H1 (cell line): ENCODE measurements at regions not wholly inside any gene's neighbourhood (a gene's known extent, or its start where the extent isn't known, plus 50 kb on each side); places are given as distances from the start of the nearest gene placed in this dataset.

ENCODE experiments used
- CTCF ChIA-PET: fragments of 300-600 bp; sonication (Branson Sonifier 250); formaldehyde crosslinking; loops from one replicate; lab custom pipeline; 2021; ENCODE audit not compliant: partially characterized antibody; lab: Charles Lee
- POLR2A ChIA-PET: fragments of 300-600 bp; sonication (Branson Sonifier 250); formaldehyde crosslinking; loops from one replicate; lab custom pipeline; 2021; ENCODE audit warnings: inconsistent platforms; ENCODE audit not compliant: partially characterized antibody; lab: Charles Lee
- DNase-seq, 2 experiments: peaks; one replicate each; pipeline versions ENCODE4 v3.0.0 to v3.0.0-alpha.2; 2010 to 2022; ENCODE audit warnings: low spot score in 2 of 2, low read depth in 1 of 2, mixed read lengths in 1 of 2
- FAIRE-seq: peaks from 2 replicates; lab custom pipeline; 2011; peaks lifted over from hg19 to GRCh38; lab: Jason Lieb, UNC
- H2AFZ ChIP-seq: 2 replicates; pipeline ENCODE4 v1.8.1; 2012; ENCODE audit warnings: low read length, inconsistent platforms
- H2AK5ac ChIP-seq: 2 replicates; pipeline ENCODE4 v1.6.1; 2013; ENCODE audit warnings: low read depth, low read length
- H2BK120ac ChIP-seq: replicated peaks from 2 replicates; pipeline ENCODE3; 2013; ENCODE audit warnings: low read depth, low read length, inconsistent platforms
- H2BK12ac ChIP-seq: 2 replicates; pipeline ENCODE4 v1.6.1; 2013; ENCODE audit warnings: low read depth, low read length
- H2BK15ac ChIP-seq: 2 replicates; pipeline ENCODE4 v1.6.1; 2013; ENCODE audit warnings: low read length
- H2BK20ac ChIP-seq: 2 replicates; pipeline ENCODE4 v1.6.1; 2013; ENCODE audit warnings: low read length
- H2BK5ac ChIP-seq: 2 replicates; pipeline ENCODE4 v1.6.1; 2013; ENCODE audit warnings: low read depth, low read length
- H3K14ac ChIP-seq: 2 replicates; pipeline ENCODE4 v1.6.1; 2013; ENCODE audit warnings: inconsistent platforms; ENCODE audit not compliant: insufficient read length
- H3K18ac ChIP-seq: 2 replicates; pipeline ENCODE4 v1.6.1; 2013; ENCODE audit warnings: low read length; ENCODE audit errors: extremely low read depth
- H3K23ac ChIP-seq: 2 replicates; pipeline ENCODE4 v1.6.1; 2013; ENCODE audit warnings: inconsistent platforms; ENCODE audit not compliant: insufficient read length
- H3K23me2 ChIP-seq: 2 replicates; pipeline ENCODE4 v1.6.1; 2013; ENCODE audit warnings: low read depth, low read length
- H3K27ac ChIP-seq: 2 replicates; pipeline ENCODE4 v1.6.1; 2011; ENCODE audit warnings: low read depth, low read length, inconsistent platforms
- H3K27me3 ChIP-seq, 4 experiments: replicated peaks in 1 of 4; 1 replicate in 1 of 4; 2 replicates in 3 of 4; pipeline versions ENCODE4 v1.6.1 to v1.8.1; 2011 to 2013; ENCODE audit warnings: low read length in 3 of 4, mild to moderate bottlenecking in 3 of 4, inconsistent platforms in 2 of 4, mixed read lengths in 2 of 4, moderate library complexity in 1 of 4; ENCODE audit not compliant: control insufficient read depth in 3 of 4, insufficient read depth in 3 of 4; ENCODE audit errors: extremely low read depth in 1 of 4
- H3K36me3 ChIP-seq, 4 experiments: 2 replicates each; pipeline versions ENCODE4 v1.6.1 to v1.8.1; 2011 to 2013; ENCODE audit warnings: mild to moderate bottlenecking in 4 of 4, low read length in 3 of 4, moderate library complexity in 2 of 4, control low read depth in 1 of 4, inconsistent platforms in 1 of 4; ENCODE audit not compliant: insufficient read depth in 4 of 4, control insufficient read depth in 2 of 4
- H3K4ac ChIP-seq: replicated peaks from 2 replicates; pipeline ENCODE3; 2013; ENCODE audit warnings: low read length, low read depth, mixed read lengths, inconsistent platforms; ENCODE audit not compliant: insufficient read length
- H3K4me1 ChIP-seq, 4 experiments: replicated peaks in 1 of 4; 1 replicate in 1 of 4; 2 replicates in 3 of 4; pipeline versions ENCODE4 v1.6.1 to v1.8.1; 2011 to 2013; ENCODE audit warnings: low read length in 3 of 4, inconsistent platforms in 2 of 4, mixed read lengths in 1 of 4; ENCODE audit not compliant: insufficient read depth in 4 of 4, control insufficient read depth in 3 of 4
- H3K4me2 ChIP-seq, 2 experiments: 2 replicates each; pipeline versions ENCODE4 v1.6.1 to v1.8.1; 2011 to 2013; ENCODE audit warnings: low read depth in 2 of 2, low read length in 2 of 2, control low read depth in 1 of 2, inconsistent platforms in 1 of 2, mild to moderate bottlenecking in 1 of 2; ENCODE audit not compliant: insufficient read depth in 1 of 2
- H3K4me3 ChIP-seq, 4 experiments: fragments of 200-600, 300-600 bp in 1 of 4; sonication (generic), shearing (Covaris generic), sonication (Bioruptor Twin) in 1 of 4; 2 replicates each; pipeline versions ENCODE4 v1.5.1 to v1.8.1; 2011 to 2016; ENCODE audit warnings: low read length in 4 of 4, low read depth in 3 of 4, control low read depth in 2 of 4, inconsistent platforms in 2 of 4, mild to moderate bottlenecking in 2 of 4, mixed read lengths in 1 of 4, moderate library complexity in 1 of 4; ENCODE audit not compliant: insufficient read depth in 2 of 4; ENCODE audit errors: extremely low read depth in 1 of 4
- H3K56ac ChIP-seq: replicated peaks from 2 replicates; pipeline ENCODE3; 2013; ENCODE audit warnings: low read depth, mild to moderate bottlenecking, mixed read lengths, low read length, inconsistent platforms; ENCODE audit not compliant: insufficient read length
- H3K79me1 ChIP-seq: 2 replicates; pipeline ENCODE4 v1.6.1; 2013; ENCODE audit warnings: low read depth, low read length, control low read depth
- H3K79me2 ChIP-seq, 2 experiments: 2 replicates each; pipeline versions ENCODE4 v1.6.1 to v1.8.1; 2012 to 2013; ENCODE audit warnings: low read length in 2 of 2, mild to moderate bottlenecking in 2 of 2, inconsistent platforms in 1 of 2; ENCODE audit not compliant: insufficient read depth in 2 of 2, control insufficient read depth in 1 of 2
- H3K9ac ChIP-seq, 4 experiments: replicated peaks in 1 of 4; 1 replicate in 1 of 4; 2 replicates in 3 of 4; pipeline versions ENCODE4 v1.6.1 to v1.8.1; 2011 to 2013; ENCODE audit warnings: low read depth in 3 of 4, low read length in 3 of 4, control low read depth in 2 of 4, mild to moderate bottlenecking in 2 of 4, moderate library complexity in 2 of 4, inconsistent platforms in 1 of 4; ENCODE audit errors: extremely low read depth in 1 of 4
- H3K9me3 ChIP-seq, 2 experiments: 2 replicates each; pipeline versions ENCODE4 v1.6.1 to v1.8.1; 2012 to 2013; ENCODE audit warnings: mild to moderate bottlenecking in 2 of 2, moderate library complexity in 2 of 2, control low read depth in 1 of 2, inconsistent platforms in 1 of 2, low read depth in 1 of 2, low read length in 1 of 2, mixed read lengths in 1 of 2; ENCODE audit not compliant: insufficient read depth in 2 of 2
- H4K20me1 ChIP-seq, 2 experiments: replicated peaks in 1 of 2; 2 replicates each; pipeline versions ENCODE3 to v1.8.1; 2011 to 2013; ENCODE audit warnings: inconsistent platforms in 2 of 2, low read length in 2 of 2, mild to moderate bottlenecking in 1 of 2; ENCODE audit not compliant: insufficient read depth in 2 of 2, control insufficient read depth in 1 of 2
- H4K5ac ChIP-seq: 2 replicates; pipeline ENCODE4 v1.6.1; 2013; ENCODE audit warnings: low read length, low read depth, mixed read lengths, inconsistent platforms; ENCODE audit not compliant: insufficient read length
- H4K8ac ChIP-seq: 2 replicates; pipeline ENCODE4 v1.8.0; 2013; ENCODE audit warnings: mild to moderate bottlenecking, moderate library complexity, low read length, inconsistent platforms; ENCODE audit not compliant: insufficient read depth; ENCODE audit errors: extremely low read depth
- H4K91ac ChIP-seq: replicated peaks from 2 replicates; pipeline ENCODE3; 2013; ENCODE audit warnings: low read length, mixed read lengths, inconsistent platforms; ENCODE audit not compliant: insufficient read length
- ASH2L ChIP-seq: fragments of 200-600, 300-600 bp; sonication (generic); IDR thresholded peaks from one replicate; pipeline ENCODE4 v1.7.1; 2017; ENCODE audit warnings: low read length
- KDM1A ChIP-seq: fragments of 200-600, 300-600 bp; sonication (generic); IDR thresholded peaks from 2 replicates; pipeline ENCODE4 v1.7.1; 2016; ENCODE audit warnings: mild to moderate bottlenecking, low read length, borderline replicate concordance
- KDM5A ChIP-seq: fragments of 200-600 bp; IDR thresholded peaks from 2 replicates; pipeline ENCODE4 v1.7.1; 2012; ENCODE audit warnings: mild to moderate bottlenecking, low read length, inconsistent platforms, mixed read lengths
- RAD21 ChIP-seq, 2 experiments: IDR thresholded peaks in 1 of 2; conservative IDR thresholded peaks in 1 of 2; 2 replicates each; pipeline ENCODE4 v1.6.1; 2011; ENCODE audit warnings: low read depth in 2 of 2, low read length in 2 of 2, improper control_type of control experiment in 1 of 2, inconsistent platforms in 1 of 2, mild to moderate bottlenecking in 1 of 2, moderate library complexity in 1 of 2
- WGBS, 2 experiments: shearing (Covaris generic) in 1 of 2; methylation state at CpG; one replicate each; pipeline versions ENCODE4 v1.1.6 to v1.1.7; 2013 to 2015; ENCODE audit warnings: low lambda C conversion rate in 2 of 2, mixed read lengths in 2 of 2, inconsistent platforms in 1 of 2, low coverage in 1 of 2, missing lambda C conversion rate in 1 of 2; ENCODE audit not compliant: insufficient replicate concordance in 2 of 2, insufficient coverage in 1 of 2, insufficient read length in 1 of 2; ENCODE audit errors: extremely low coverage in 1 of 2, missing lambda C conversion rate in 1 of 2; 5-methylcytosine and 5-hydroxymethylcytosine counted together
- TF ChIP-seq, protein P1 (sequence below), 3 experiments: IDR thresholded peaks; 1 replicate in 2 of 3; 2 replicates in 1 of 3; pipeline versions ENCODE4 v1.5.1 to v1.6.1; 2011; ENCODE audit warnings: low read length in 3 of 3, mild to moderate bottlenecking in 3 of 3, inconsistent platforms in 2 of 3, low read depth in 1 of 3, moderate library complexity in 1 of 3; ENCODE audit not compliant: insufficient read depth in 1 of 3; ENCODE audit errors: control extremely low read depth in 1 of 3

- no peak overlapping the region for H3K4ac ChIP-seq
- no peaks in the 10 kb centered on the region for H3K27me3 ChIP-seq
- no peak for DNase-seq
- peaks cover 0 to 5% (median 0%) of the 10 kb centered on the region in 4 experiments; a peak in 1 of 7 replicates for H3K4me1 ChIP-seq
- H3K79me2 ChIP-seq, result no peaks in the 10 kb centered on the region
- H2BK120ac ChIP-seq, result no peak overlapping the region
- H3K9ac ChIP-seq, result no peak overlapping the region
- 83% methylated on average over 9 of the region's 9 CpGs; no CpG with 5 or more reads in 1 of the 2 experiments for WGBS, 2 experiments
- H4K20me1 ChIP-seq, result no peaks in the 10 kb centered on the region
- H3K23ac ChIP-seq, result no peak overlapping the region
- H3K56ac ChIP-seq, result no peak overlapping the region
- no peak overlapping the region for H2BK20ac ChIP-seq
- H3K18ac ChIP-seq, result no peak overlapping the region
- H3K14ac ChIP-seq, result no peak overlapping the region
- H4K8ac ChIP-seq, result no peak overlapping the region
- CTCF ChIA-PET, result interaction anchor here (0.8 to 2.5 kb wide), 15 partner anchors 10 to 610 kb away, joined by 3 to 19 read pairs (median 4); no protein-coding TSS in a partner anchor
- POLR2A ChIA-PET, result interaction anchor here (1.2 kb wide), 1 partner anchor 609 kb away, joined by 4 read pairs; no protein-coding TSS in a partner anchor
- TF ChIP-seq KDM1A (no peak), KDM5A (no peak), ASH2L (no peak), RAD21 (IDR thresholded peaks at IDR 0.05 in 1 of 2, conservative IDR thresholded peaks at IDR 0.05 in 1 of 2; ENCODE audit: low read depth in 2 of 2, low read length in 2 of 2) (peak; percentile 64 to 68)
- TF ChIP-seq, protein P1, sequence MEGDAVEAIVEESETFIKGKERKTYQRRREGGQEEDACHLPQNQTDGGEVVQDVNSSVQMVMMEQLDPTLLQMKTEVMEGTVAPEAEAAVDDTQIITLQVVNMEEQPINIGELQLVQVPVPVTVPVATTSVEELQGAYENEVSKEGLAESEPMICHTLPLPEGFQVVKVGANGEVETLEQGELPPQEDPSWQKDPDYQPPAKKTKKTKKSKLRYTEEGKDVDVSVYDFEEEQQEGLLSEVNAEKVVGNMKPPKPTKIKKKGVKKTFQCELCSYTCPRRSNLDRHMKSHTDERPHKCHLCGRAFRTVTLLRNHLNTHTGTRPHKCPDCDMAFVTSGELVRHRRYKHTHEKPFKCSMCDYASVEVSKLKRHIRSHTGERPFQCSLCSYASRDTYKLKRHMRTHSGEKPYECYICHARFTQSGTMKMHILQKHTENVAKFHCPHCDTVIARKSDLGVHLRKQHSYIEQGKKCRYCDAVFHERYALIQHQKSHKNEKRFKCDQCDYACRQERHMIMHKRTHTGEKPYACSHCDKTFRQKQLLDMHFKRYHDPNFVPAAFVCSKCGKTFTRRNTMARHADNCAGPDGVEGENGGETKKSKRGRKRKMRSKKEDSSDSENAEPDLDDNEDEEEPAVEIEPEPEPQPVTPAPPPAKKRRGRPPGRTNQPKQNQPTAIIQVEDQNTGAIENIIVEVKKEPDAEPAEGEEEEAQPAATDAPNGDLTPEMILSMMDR (IDR thresholded peaks at IDR 0.05; ENCODE audit: control extremely low read depth in 1 of 3, insufficient read depth in 1 of 3, low read depth in 1 of 3, low read length in 3 of 3), result peak in 2 of 3 experiments; percentile 19 to 41; a peak in 2 of 4 replicates
- TF ChIP-seq, all 59 proteins: peak for 2
- no peak overlapping the region; the same call in 1 of the 2 replicates for H2AFZ ChIP-seq
- no peaks in the 10 kb centered on the region for H3K79me1 ChIP-seq
- H2BK12ac ChIP-seq, result no peak overlapping the region
- no peaks in the 10 kb centered on the region for H3K9me3 ChIP-seq
- no peak overlapping the region for H3K4me2 ChIP-seq
- H3K27ac ChIP-seq, result no peak overlapping the region
- H2BK15ac ChIP-seq, result no peak overlapping the region
- no peak overlapping the region for H2BK5ac ChIP-seq
- H2AK5ac ChIP-seq, result no peak overlapping the region
- H4K5ac ChIP-seq, result no peak overlapping the region
- H3K23me2 ChIP-seq, result no peaks in the 10 kb centered on the region
- H3K4me3 ChIP-seq, result no peak overlapping the region
- FAIRE-seq, result no peak
- H3K36me3 ChIP-seq, result no peaks in the 10 kb centered on the region
- no peak overlapping the region for H4K91ac ChIP-seq
Measured at GRCh38 chr12:67430708-67431335, 161.7 kb downstream of the CAND1 start.
